Glutamatergic neuron (in vitro differentiated cells): ENCODE measurements at regions not wholly inside any gene's neighbourhood (a gene's known extent, or its start where the extent isn't known, plus 50 kb on each side); places are given as distances from the start of the nearest gene placed in this dataset.
"Not testable (repeated sequence)": the region's sequence is repeated elsewhere in the genome, so short reads cannot be mapped to it uniquely, and the experiment has no call there.

Source experiments
- DNase-seq: peaks from one replicate; pipeline ENCODE4 v3.0.0; 2022
- H3K27ac Mint-ChIP-seq: one replicate; pipeline ENCODE4 v1.8.0; 2020; ENCODE audit warnings: mild to moderate bottlenecking, mixed read lengths, inconsistent platforms; ENCODE audit not compliant: unreplicated experiment
- H3K27me3 Mint-ChIP-seq: one replicate; pipeline ENCODE4 v1.8.0; 2020; ENCODE audit warnings: mild to moderate bottlenecking, moderate library complexity, mixed read lengths, inconsistent platforms; ENCODE audit not compliant: unreplicated experiment
- H3K36me3 Mint-ChIP-seq: one replicate; pipeline ENCODE4 v1.8.0; 2020; ENCODE audit warnings: mild to moderate bottlenecking, mixed read lengths, inconsistent platforms; ENCODE audit not compliant: unreplicated experiment
- H3K4me1 Mint-ChIP-seq: one replicate; pipeline ENCODE4 v1.8.0; 2020; ENCODE audit warnings: mild to moderate bottlenecking, low read depth, mixed read lengths, inconsistent platforms; ENCODE audit not compliant: unreplicated experiment
- H3K4me3 Mint-ChIP-seq: one replicate; pipeline ENCODE4 v1.8.0; 2020; ENCODE audit warnings: mild to moderate bottlenecking, mixed read lengths, inconsistent platforms; ENCODE audit not compliant: unreplicated experiment
- H3K9me3 Mint-ChIP-seq: one replicate; pipeline ENCODE4 v1.8.0; 2020; ENCODE audit warnings: mild to moderate bottlenecking, moderate library complexity, mixed read lengths, inconsistent platforms; ENCODE audit not compliant: unreplicated experiment

DNA sequence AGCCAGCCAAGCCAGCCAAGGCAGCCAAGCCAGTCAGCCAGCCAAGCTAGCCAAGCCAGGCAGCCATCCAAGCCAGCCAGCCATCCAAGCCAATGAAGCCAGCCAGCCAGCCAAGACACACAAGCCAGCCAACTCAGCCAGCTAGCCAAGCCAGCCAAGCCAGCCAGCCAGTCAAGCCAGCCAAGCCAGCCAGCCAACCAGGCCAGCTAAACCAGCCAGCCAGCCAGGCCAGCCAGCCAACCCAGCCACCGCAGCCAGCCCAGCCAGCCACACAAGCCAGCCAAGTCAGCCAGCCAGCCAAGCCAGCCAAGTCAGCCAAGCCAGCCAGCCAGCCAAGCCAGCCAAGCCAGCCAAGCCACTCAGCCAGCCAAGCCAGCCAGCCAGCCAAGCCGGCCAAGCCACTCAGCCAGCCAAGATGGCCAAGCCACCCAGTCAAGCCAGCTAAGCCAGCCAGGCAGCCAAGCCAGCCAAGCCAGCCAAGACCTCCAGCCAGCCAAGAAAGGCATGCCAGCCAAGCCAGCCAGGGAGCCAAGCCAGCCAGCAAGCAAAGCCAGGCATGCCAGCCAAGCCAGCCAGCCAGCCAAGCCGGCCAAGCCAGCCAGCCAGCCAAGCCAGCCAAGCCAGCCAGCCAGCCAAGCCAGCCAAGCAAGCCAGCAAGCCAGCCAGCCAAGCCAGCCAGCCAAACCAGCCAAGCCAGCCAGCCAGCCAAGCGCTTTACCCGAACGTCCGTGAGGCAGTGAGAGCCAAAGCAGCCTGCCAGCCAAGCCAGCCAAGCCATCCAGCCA is 335.7 kb upstream of the PLGLB2 start:
- not testable (repeated sequence) for H3K27ac Mint-ChIP-seq, H3K4me1 Mint-ChIP-seq, DNase-seq, H3K36me3 Mint-ChIP-seq, H3K27me3 Mint-ChIP-seq, H3K4me3 Mint-ChIP-seq, H3K9me3 Mint-ChIP-seq

DNA sequence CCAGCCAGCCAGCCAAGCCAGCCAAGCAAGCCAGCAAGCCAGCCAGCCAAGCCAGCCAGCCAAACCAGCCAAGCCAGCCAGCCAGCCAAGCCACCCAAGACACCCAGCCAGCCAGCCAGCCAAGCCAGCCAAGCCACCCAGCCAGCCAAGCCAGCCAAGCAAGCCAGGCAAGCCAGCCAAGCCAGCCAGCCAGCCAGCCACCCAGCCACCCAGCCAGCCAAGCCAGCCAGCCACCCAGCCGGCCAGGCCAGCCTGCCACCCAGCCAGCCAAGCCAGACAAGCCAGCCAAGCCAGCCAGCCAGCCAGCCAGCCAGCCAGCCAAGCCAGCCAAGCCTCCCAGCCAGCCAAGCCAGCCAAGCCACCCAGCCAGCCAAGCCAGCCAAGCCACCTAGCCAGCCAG is 333.6 kb upstream of the PLGLB2 start:
- not testable (repeated sequence) for H3K4me1 Mint-ChIP-seq, H3K9me3 Mint-ChIP-seq, DNase-seq, H3K36me3 Mint-ChIP-seq, H3K27ac Mint-ChIP-seq, H3K27me3 Mint-ChIP-seq, H3K4me3 Mint-ChIP-seq

DNA sequence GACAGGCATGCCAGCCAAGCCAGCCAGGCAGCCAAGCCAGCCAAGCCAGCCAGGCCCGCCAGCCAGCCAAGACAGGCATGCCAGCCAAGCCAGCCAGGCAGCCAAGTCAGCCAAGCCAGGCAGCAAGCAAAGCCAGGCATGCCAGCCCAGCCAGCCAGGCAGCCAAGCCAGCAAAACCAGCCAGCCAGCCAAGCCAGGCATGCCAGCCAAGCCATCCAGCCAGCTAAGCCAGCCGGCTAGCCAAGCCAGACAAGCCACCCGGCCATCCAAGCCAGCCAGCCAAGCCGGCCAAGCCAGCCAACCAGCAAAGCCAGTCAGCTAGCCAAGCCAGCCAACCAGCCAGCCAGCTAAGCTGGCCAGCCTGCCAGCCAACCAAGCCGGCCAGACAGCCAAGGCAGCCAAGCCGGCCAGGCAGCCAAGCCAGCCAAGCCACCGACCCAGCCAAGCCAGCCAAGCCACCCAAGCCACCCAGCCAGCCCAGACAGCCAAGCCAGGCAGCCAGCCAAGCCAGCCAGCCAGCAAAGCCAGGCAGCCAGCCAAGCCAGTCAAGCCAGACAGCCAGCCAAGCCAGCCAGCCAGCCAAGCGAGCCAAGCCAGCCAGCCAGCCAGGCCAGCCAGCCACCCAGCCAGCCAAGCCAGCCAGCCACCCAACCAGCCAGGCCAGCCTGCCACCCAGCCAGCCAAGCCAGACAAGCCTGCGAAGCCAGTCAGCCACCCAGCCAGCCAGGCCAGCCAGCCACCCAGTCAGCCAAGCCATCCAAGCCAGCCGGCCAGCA is 332.9 kb upstream of the PLGLB2 start:
- H3K4me1 Mint-ChIP-seq, H3K27ac Mint-ChIP-seq, H3K36me3 Mint-ChIP-seq, H3K27me3 Mint-ChIP-seq, H3K9me3 Mint-ChIP-seq, DNase-seq, H3K4me3 Mint-ChIP-seq: not testable (repeated sequence)

DNA sequence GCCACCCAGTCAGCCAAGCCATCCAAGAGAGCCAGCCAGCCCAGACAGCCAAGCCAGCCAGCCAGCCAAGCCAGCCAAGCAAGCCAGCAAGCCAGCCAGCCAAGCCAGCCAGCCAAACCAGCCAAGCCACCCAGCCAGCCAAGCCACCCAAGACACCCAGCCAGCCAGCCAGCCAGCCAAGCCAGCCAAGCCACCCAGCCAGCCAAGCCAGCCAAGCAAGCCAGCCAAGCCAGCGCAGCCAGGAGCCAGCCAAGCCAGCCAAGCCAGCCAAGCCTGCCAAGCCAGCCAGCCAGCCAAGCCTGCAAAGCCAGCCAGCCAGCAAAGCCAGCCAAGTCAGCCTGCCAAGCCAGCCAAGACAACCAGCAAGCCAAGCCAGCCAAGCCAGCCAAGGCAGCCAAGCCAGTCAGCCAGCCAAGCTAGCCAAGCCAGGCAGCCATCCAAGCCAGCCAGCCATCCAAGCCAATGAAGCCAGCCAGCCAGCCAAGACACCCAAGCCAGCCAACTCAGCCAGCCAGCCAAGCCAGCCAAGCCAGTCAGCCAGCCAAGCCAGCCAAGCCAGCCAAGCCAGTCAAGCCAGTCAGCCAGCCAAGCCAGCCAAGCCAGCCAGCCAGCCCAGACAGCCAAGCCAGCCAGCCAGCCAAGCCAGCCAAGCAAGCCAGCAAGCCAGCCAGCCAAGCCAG is 332.2 kb upstream of the PLGLB2 start:
- not testable (repeated sequence) for H3K27me3 Mint-ChIP-seq, DNase-seq, H3K36me3 Mint-ChIP-seq, H3K27ac Mint-ChIP-seq, H3K9me3 Mint-ChIP-seq, H3K4me3 Mint-ChIP-seq, H3K4me1 Mint-ChIP-seq

DNA sequence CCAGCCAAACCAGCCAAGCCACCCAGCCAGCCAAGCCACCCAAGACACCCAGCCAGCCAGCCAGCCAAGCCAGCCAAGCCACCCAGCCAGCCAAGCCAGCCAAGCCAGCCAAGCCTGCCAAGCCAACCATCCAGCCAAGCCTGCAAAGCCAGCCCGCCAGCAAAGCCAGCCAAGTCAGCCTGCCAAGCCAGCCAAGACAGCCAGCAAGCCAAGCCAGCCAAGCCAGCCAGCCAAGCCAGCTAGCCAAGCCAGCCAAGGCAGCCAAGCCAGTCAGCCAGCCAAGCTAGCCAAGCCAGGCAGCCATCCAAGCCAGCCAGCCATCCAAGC is 331.7 kb upstream of the PLGLB2 start:
- not testable (repeated sequence) for DNase-seq, H3K4me1 Mint-ChIP-seq, H3K27ac Mint-ChIP-seq, H3K9me3 Mint-ChIP-seq, H3K27me3 Mint-ChIP-seq, H3K36me3 Mint-ChIP-seq, H3K4me3 Mint-ChIP-seq

DNA sequence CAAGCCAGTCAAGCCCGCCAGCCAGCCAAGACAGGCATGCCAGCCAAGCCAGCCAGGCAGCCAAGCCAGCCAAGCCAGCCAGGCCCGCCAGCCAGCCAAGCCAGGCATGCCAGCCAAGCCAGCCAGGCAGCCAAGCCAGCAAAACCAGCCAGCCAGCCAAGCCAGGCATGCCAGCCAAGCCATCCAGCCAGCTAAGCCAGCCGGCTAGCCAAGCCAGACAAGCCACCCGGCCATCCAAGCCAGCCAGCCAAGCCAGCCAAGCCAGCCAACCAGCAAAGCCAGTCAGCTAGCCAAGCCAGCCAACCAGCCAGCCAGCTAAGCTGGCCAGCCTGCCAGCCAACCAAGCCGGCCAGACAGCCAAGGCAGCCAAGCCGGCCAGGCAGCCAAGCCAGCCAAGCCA is 330.7 kb upstream of the PLGLB2 start:
- not testable (repeated sequence) for H3K9me3 Mint-ChIP-seq, DNase-seq, H3K4me1 Mint-ChIP-seq, H3K27ac Mint-ChIP-seq, H3K4me3 Mint-ChIP-seq, H3K27me3 Mint-ChIP-seq, H3K36me3 Mint-ChIP-seq

DNA sequence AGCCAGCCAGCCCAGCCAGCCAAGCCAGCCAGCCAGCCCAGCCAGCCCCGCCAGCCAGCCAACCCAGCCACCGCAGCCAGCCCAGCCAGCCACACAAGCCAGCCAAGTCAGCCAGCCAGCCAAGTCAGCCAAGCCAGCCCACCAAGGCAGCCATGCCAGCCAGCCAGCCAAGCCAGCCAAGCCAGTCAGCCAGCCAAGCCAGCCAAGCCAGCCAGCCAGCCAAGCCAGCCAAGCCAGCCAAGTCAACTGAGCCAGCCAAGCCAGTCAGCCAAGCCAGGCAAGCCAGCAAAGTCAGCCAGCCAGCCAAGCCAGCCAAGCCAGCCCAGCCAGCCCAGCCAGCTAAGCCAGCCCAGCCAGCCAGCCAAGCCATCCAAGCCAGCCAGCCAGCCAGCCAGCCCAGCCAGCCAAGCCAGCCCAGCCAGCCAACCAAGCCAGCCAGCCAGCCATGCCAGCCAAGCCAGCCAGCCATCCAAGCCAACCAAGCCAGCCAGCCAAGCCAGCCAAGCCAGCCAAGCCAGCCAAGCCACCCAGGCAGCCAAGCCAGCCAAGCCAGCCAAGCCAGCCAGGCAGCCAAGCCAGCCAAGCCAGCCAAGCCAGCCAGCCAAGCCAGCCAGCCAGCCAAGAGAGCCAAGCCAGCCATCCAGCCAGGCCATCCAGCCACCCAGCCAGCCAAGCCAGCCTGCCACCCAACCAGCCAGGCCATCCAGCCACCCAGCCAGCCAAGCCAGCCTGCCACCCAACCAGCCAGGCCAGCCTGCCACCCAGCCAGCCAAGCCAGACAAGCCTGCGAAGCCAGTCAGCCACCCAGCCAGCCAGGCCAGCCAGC is 329.9 kb upstream of the PLGLB2 start:
- H3K36me3 Mint-ChIP-seq, DNase-seq, H3K4me1 Mint-ChIP-seq, H3K27ac Mint-ChIP-seq, H3K27me3 Mint-ChIP-seq, H3K4me3 Mint-ChIP-seq, H3K9me3 Mint-ChIP-seq: not testable (repeated sequence)

DNA sequence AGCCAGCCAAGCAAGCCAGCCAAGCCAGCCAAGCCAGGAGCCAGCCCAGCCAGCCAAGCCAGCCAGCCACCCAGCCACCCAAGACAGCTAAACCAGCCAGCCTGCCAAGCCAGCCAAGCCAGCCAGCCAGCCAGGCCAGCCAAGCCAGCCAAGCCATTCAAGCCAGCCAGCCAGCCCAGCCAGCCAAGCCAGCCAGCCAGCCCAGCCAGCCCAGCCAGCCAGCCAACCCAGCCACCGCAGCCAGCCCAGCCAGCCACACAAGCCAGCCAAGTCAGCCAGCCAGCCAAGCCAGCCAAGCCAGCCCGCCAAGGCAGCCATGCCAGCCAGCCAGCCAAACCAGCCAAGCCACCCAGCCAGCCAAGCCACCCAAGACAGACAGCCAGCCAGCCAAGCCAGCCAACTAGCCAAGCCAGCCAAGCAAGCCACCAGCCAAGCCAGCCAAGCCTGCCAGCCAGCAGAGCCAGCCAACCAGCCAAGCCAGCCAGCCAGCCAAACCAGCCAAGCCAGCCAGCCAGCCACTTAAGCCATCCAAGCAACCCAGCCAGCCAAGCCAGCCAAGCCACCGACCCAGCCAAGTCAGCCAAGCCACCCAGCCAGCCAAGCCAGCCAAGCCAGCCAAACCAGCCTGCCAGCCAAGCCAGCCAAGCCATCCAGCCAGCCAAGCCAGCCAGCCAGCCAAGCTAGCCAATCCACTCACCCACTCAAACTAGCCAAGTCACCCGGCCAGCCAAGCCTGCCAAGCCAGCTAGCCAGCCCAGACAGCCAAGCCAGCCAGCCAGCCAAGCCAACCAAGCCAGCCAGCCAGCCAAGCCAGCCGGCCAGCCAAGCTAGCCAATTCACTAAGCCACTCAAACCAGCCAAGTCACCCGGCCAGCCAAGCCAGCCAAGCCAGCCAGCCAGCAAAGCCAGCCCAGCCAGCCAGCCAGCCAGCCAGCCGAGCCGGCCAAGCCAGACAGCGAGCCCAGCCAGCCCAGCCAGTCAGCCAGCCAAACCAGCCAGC is 328.8 kb upstream of the PLGLB2 start:
- H3K4me3 Mint-ChIP-seq, H3K27me3 Mint-ChIP-seq, H3K4me1 Mint-ChIP-seq, H3K27ac Mint-ChIP-seq, H3K9me3 Mint-ChIP-seq, H3K36me3 Mint-ChIP-seq, DNase-seq: not testable (repeated sequence)

DNA sequence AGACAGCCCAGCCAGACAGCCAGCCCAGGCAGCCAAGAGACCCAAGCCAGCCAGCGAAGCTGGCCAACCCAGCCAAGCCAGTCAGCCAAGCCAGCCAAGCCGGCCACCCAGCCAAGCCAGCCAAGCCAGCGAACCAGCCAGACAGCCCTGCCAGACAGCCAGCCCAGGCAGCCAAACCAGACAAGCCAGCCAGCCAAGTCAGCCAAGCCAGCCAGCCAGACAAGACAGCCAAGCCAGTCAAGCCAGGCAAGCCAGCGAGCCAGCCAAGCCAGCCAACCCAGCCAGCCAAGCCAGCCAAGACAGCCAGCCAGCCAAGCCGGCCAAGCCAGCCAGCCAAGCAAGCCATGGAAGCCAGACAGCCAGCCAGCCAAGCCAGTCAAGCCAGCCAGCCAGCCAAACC is 327.9 kb upstream of the PLGLB2 start:
- H3K4me3 Mint-ChIP-seq, H3K27ac Mint-ChIP-seq, H3K9me3 Mint-ChIP-seq, DNase-seq, H3K36me3 Mint-ChIP-seq, H3K4me1 Mint-ChIP-seq, H3K27me3 Mint-ChIP-seq: not testable (repeated sequence)

DNA sequence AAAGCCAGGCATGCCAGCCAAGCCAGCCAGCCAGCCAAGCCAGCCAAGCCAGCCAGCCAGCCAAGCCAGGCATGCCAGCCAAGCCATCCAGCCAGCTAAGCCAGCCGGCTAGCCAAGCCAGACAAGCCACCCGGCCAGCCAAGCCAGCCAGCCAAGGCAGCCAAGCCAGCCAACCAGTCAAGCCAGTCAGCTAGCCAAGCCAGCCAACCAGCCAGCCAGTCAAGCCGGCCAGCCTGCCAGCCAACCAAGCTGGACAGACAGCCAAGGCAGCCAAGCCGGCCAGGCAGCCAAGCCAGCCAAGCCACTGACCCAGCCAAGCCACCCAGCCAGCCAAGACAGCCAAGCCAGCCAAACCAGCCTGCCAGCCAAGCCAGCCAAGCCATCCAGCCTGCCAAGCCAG is 326.9 kb upstream of the PLGLB2 start:
- not testable (repeated sequence) for H3K27ac Mint-ChIP-seq, H3K4me1 Mint-ChIP-seq, H3K36me3 Mint-ChIP-seq, H3K4me3 Mint-ChIP-seq, H3K27me3 Mint-ChIP-seq, DNase-seq, H3K9me3 Mint-ChIP-seq
